ENCODE measurements at regions not wholly inside any gene's neighbourhood (a gene's known extent, or its start where the extent isn't known, plus 50 kb on each side); places are given as distances from the start of the nearest gene placed in this dataset.
"Not testable (repeated sequence)": the region's sequence is repeated elsewhere in the genome, so short reads cannot be mapped to it uniquely, and the experiment has no call there.

DNA sequence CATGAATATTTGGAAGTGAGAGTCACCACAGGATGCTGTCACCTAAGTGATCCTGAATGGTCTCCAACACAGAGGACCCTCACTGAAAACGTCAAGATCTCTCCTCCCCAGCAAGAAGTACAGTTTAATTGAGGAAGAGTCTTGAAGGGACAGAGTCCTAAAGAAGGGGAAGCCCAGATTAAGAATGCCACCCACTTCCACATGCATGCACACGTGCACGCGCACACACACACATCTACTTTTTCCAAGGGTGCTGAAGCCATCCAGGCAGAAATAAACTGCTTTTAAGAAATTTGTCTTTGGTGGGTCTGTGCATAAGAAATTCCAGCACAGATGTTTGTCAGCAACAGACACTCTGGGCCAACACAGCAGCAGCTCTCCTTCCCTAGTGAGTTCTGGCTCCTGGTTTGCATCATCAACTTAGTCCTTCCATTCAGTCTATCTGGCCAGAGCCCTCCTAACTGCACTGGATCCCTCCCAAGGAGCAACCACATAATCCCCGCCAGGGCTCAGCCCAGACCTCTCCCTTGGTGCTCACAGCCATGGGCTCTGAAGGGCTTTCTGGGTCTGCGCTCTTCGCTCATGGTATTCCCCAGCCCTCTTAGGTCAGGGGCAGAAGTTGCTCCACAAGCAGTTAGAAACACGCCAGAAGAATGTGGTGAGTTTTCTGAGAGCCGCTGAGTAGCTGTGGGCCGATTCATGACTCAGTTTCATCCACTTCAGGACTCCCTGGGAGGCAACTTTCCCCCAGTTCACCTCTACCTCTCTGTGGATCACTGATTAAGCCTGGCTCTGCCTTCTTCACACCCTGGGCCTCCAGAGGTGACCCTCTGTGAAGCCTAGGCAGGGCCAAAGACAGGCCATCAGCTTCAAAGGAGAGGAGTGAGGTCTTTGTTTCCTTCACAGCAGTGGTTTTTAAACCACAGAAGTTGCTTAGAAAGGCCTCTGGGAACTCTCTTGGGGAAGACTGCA, 132.6 kb upstream of the LIPC start:
- DNase-seq, result no peak

DNA sequence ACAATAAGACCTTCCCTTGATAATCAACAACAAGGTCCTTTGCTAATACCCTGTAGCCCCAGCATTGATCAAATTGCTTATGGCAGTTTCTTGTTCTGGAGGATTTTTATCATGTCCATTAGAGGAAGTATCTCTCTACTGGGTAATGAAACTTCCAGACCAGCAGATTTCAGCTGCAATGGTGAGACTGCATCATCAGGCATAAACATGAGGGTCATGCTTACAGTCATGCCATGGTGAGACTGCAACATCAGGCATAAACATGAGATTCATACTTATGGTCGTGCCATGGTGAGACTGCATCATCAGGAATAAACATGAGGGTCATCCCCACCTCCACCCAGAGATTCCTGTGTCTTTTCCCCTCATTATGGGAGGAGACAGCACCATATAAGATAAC, 129.0 kb upstream of the LIPC start:
- no peak for DNase-seq

DNA sequence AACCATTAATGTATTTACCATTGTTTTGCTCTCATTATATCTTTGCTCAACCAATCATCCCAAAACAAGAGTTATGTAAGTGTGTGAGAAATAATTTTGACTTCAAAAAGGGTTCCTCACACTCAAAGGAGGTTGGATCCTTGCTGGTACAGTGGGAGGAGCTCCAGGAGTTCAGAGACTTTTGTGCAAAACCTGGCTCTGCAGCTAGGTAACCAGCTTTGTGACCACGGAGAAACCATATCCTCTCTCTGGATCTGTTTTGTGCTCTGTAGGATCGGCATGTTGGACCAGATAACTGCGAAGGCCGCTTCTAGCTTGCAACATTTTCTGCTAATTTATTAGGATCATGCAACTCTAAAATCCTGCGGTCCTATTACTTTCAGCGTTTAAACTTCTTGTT, 128.6 kb upstream of the LIPC start:
- no peak for DNase-seq

DNA sequence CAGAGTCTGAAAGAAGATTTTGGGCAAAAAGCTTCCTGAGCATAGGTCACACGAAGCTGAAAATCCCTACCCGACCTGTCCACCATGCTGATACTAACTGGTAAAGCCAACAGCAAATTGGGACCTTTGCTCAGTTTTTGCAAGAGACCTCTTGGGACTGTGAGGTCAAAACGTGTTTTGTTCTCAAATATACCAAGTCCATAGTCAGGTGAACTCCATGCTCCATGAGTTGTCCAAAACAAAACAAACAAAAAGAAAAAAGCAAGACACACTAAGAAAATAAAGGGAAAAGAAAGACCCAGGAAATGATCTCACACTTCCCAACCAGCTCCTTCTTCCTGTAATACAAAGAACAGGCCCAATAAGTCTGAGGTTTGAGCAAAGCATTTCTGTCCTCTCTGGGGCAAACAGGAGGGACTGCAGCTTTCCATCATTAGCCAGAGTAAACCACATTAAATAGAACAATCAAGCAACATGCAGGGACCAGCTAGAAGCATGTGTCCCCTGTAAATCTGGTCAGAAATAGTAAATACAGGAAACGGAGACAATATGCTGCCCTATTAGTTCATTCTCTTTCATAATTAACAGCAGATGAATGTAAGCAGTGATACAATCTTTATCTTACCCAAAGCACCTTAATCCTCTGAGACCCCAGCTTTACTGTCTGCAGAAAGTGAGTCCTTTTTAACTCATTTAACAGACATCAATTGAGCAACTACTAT, 125.0 kb upstream of the LIPC start:
- DNase-seq, result no peak

DNA sequence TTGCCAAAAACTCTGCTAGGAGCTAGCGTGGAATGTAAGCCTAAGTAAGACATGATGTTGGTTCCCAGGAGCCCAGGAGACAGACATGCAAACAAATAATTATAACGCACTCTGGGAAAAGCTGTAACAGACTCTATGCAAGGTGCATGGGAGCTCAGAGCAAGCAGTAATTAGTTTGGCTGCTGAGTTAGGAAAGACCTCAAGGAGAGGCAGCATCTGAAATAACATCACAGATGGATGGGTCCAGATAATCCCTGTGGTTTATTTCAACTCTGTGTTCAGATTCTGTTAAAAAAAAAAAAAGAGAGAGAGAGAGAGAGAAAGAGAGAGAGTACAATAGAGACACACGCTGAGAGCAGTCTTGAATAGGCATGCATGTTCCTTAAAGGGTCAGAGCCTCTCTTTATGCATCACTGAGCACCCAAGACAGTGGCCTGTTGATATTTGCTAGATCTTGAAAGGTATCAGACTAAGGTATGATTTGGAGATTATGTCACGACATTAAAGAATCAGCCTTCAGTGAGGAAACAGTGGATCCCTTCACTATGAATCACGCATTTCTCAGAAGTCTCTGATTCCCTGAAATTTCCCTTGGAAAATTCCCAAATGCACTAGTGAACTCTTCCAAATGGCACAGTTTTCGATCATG, 124.4 kb upstream of the LIPC start:
- DNase-seq, result no peak

DNA sequence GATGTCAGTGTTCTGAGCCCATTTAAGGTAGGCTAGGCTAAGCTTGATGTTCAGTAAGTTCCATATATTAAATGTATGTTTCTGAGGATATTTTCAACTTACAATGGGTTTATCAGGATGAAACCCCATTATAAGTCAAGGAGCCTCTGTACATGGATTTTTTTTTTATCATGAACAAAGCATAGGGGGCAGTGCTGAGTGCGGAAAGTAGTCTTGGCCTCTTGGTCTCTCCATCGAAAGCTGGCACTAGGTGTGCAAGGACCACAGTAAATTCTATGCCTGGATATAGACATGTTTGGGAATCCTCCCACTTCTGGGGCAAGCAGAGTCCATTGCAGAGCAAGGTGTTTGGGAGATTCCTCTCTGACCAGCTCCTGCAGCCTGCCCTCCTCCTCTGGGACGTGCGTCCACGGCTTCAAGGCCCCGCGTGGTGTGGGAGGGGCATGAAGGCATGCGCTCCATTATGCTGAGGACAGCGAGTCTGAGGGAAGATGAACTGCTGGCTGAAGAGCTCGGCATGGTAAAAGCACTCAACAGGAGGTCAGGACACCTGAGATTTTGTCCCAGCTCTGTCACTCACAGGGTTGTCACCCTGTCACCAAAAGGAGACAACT, 122.9 kb upstream of the LIPC start:
- DNase-seq, result no peak

DNA sequence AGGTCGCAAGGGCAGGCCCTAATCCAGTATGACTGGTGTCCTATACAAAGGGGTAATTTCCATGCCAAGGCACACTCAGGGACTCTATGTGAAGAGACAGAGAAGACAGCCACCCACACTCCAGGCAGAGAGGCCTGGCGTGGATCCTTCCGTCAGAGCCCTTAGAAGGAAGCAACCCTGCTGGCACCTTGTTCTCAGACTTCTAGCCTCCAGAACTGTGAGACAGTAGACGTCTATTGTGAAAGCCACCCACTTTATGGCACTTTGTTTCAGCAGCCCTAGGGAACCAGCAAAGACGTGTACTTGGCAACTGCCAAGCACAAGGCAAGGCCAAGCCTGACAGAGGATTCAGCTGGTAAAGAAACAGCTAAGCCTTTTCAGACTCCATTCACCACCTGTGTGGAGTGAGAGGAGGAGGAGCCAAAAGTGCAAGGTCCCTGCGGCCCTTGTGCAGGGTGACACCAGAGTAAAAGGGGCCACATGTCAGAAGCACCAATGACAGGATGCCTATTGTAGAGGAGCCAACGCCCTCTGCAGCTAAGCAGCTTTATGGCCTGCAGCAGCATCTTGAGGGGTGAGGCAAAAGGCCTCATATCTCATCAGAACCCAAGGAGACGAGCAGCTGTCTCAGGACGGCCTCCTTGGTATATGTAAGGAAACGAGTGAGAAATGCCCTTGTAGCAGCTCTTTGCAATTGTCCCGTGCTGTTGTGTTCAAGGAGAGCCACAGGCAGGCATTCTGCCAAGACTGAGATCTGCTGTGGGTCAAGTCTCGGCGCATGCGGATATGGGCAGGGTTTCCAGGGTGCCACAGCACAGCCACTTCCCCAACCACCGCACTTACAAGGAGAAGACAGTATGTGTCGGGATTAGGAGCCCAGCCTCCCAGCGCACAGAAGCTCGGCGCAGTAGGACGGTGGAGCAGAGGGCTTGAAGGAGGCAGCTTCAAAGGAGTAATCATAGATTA, 121.5 kb upstream of the LIPC start:
- DNase-seq, result peak in 1 of 2 donors; percentile 15

DNA sequence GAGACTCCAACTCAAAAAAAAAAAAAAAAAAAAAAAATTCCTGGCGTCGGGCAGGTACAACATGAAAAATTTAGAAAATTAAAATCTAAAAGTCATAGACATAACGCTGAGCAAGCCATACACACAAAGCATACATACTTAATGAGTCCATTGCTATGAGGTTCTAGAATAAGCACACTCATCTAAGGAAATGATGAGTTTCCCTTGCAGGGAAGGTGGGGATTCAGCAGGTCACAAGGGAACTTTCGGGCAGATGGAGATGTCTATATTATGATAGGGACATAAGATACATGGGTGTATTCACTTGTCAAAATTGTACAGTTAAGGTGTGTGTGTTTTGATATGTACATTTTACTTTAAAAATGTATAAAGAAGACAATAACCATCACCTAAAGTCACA, 120.2 kb upstream of the LIPC start:
- no peak for DNase-seq

DNA sequence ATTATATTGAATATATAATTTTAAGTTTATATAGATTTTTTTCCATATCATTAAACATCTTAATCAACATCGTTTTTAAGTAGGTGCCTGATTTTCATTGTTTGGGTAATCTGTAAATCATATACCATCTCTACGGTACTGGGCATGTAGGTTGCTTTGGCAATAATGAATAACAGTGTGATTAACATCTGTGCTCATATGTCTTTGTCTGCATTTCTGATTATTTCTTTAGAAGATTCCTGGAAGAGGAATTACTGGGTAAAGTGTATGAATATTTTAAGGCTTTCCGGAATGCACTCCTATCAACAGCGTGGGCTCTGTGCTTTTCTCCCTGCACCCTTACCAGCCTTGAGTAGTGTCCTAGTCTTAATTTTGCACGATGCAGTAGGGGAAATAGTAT, 119.8 kb upstream of the LIPC start:
- no peak for DNase-seq

DNA sequence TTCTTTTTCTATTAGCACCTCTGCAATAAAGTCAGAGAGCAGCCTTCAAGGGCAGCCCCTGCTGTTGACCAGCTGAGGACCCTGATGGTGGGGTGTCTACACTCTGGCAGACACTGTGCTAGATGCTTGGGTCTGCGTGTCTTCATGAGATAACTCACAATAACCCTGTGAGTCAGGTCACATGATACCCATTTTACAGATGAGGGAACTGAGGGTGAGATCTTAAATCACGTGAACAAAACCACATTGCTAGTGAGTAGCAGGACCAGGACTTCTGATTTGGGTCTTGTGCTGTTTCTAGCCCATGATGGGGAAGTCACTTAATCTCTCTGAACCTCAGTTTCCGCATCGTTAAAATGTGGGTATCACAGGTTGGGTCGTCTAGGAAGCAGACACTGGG, 118.5 kb upstream of the LIPC start:
- DNase-seq, result no peak

DNA sequence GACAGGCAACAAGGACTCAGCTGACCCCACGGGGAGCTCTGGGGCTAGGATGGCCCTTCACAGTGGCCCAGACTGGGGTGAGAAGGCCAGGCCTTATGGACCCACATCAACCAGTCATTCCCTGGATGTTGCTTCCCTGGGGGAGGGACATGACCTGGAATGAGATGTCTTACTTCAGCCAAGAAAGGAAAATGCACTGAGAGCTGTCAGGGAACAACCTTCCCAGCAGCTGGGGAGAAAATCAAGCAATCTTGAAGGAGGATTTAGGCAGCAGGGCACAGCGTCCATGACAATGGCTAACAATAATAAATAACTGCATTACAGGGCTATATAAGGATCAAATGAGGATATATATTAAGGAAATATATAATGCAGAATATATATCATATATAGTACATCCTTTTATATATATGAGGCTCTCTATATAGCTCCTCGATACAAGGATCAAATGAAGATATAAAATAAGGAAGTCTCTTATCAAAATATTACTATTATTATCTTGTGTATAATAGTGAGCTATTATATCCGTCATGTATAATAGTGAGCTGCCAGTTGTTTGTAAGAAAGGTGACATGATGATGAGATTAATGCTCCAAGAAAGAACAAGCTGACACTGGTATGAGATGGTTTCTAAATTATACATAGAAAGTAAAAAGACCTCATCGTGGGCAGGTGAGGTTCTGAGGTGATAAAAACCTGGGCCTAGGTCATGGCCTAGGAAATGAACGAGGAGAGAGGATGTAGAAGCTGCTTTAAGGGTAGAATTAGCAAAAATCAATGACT, 117.8 kb upstream of the LIPC start:
- no peak for DNase-seq

DNA sequence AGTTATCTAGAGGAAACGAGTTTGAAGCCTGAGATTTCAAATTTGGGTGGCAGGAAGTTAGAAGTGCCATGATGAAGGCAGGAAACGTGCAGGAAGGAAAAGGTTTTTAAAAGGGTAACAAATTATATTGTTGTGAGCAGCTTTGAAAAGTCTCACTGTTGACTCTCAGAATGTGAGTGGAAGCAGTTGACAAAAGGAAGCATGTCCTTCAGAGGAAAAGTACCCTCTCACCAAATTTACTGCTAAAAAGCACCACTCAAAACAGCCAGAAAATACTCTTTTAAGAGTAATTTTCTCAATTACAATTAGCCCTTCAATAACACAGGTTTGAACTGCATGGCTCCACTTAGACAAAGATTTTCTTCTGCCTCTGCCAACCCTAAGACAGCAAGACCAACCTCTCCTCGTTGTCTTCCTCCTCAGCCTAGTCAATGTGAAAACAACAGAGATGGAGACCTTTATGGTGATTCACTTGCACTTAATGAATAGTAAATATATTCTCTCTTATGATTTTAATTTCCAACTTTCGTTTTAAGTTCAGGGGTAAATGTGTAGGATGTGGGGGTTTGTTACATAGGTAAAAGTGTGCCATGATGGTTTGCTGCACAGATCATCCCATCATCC, 117.1 kb upstream of the LIPC start:
- no peak for DNase-seq

DNA sequence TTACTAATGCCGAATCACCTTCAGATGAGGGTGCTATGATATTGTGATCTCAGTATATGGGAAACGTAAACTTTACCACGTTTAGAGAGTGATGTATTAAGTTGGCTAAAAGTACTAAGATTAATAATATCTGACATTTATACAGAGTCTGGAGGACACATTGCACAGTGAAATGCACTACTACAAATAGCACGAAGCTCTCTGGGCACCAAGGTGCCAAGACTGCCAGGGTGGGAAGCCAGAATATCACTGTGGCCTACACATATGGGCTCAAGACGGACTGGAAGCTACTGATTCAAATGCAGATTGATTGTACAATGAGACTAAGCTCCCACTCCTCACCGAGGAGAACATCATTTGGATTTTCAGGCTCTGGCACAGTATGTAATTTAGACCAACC, 113.3 kb upstream of the LIPC start:
- no peak for DNase-seq

DNA sequence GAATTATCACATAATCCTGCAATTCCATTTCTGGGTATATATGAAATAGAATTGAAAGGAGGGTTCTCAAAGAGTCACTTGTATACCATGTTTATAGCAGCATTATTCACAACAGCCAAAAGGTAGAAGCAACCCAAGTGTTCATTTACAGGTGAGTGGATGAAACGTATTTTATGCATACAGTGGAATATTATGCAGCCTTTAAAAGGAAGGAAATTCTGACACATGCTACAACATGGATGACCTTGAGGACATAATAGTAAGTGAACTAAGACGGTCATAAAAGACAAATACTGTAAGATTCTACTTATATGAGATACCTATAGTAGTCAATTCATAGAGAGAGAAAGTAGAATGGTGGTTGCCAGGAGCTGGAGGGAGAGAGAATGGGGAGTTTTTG, 110.8 kb upstream of the LIPC start:
- DNase-seq, result no peak

DNA sequence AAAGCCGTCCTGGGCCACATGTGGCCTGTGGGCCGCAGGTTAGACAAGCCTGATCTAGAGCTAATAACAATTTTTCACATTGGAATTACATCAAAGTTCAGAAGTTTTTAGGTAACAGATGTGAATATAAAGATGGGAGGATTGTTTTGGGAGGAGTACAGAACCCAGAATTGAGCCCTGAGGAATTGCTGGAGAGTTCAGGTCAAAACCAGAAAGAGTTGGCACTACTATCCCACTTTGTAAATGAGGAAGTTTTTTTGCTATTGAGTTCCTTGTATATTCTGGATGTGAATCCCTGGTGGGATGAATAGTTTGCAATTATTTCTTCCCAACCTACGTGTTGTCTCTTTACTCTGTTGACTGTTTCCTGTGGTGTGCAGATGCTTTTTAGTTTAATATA, 109.5 kb upstream of the LIPC start:
- no peak for DNase-seq

DNA sequence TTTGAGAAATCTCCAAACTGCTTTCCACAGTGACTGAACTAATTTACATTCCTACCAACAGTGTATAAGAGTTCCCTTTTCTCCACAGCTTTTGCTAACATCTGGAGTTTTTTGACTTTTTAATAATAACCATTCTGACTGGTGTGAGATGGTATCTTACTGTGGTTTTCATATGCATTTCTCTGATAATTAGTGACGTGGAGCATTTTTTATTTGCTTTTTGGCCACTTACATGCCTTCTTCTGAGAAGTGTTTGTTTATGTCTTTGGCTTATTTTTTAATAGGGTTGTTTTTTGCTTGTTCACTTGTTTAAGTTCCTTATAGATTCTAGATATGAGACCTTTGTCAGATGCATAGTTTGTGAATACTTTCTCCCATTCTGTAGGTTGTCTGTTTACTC, 108.5 kb upstream of the LIPC start:
- not testable (repeated sequence) for DNase-seq

DNA sequence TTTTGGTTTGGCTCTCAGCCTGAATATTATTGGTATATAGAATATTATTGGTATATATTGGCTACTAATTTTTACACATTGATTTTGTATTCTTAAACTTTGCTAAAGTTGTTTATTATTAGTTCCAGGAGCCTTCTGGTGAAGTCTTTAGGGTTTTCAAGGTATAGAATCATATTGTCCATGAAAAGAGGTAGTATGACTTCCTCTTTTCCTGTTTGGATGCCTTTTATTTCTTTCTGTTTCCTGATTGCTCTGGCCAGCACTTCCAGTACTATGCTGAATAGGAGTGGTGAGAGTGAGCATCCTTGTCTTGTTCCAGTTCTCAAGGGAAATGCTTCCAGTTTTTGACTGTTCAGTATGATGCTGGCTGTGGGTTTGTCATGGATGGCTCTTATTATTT, 107.3 kb upstream of the LIPC start:
- no peak for DNase-seq

DNA sequence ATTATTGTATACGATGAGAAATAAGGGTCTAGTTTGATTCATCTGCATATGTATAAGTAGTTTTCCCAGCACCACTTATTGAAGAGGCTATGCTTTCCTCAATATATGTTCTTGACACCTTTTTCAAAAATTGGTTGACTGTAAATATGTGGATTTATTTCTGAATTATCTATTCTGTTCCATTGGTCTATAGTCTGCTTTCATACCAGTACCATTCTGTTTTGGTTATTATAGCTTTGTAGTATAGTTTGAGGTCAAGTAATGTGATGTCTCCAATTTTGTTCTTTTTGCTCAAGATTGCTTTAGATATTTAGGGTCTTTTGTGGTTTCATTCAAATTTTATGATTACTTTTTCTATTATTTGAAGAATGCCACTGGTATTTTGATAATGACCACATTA, 103.8 kb upstream of the LIPC start:
- no peak for DNase-seq

DNA sequence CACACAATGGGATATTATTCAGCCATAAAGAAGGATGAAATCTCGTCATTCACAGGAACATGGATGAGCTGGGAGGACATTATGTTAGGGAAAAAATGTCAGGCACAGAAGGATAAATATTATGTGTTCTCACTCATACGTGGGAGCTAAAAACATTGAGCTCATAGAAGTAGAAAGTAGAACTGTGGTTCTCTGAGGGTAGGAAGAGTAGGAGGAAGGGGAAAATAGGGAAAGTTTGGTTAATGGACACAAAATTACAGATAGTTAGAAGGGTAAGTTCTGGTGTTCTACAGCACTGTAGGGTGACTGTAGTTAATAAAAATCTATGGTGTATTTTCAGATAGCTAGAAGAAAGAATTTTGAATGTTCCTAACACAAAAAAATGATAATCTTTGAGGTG, 102.6 kb upstream of the LIPC start:
- DNase-seq, result no peak

DNA sequence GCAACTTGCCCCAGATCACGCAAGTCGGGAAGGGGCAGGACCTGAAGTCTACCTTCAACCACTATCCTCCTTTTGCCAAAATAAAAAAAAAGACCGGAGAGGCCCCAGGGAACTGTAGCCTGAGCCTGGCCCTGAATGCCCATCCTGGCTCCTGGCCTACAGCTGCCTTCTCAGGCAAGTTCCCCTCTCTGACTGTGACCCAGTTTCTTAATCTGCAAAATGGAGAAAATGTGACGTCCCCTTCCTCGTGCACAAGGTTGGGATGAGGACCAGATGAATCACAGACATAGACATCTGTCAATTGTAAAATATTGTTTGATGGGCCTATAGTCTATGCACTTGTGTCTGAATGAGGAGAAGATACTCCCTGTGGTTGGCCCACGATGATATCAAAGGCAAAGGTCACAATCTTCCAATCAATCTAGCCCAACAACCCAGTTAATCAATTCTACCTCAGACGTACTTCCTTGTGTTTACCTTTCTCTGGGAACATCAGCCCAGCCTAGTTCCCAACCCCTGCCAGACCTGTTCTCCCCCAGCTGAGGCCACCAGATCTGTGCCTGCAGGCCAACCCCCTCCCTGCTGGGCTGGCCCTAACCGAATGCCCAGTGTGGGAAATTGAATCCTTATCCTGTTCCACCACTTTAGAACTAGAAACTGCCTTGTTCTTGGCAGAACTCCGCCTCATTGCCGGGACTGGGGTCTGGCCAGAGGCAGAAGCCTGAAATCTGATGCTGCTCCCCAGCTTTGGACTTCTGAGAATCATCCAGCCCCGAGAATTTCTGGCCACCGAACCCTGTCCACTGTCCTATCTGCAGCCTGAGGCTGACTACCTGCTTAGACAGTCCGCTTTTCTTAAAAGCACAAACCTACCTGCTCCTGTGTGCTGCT, 101.8 kb upstream of the LIPC start:
- DNase-seq, result no peak

All from hippocampal formation (tissue), 2 donors.